HepG2 (cell line): ENCODE measurements at regions not wholly inside any gene's neighbourhood (a gene's known extent, or its start where the extent isn't known, plus 50 kb on each side); places are given as distances from the start of the nearest gene placed in this dataset.

ENCODE experiments used
- ATAC-seq: fragments of 200-7000 bp; cut with Tn5 transposase; 3 replicates; pipeline ENCODE4 v1.9.1; 2020; ENCODE audit warnings: mild to moderate bottlenecking, moderate library complexity
- BruUV-seq: library from RNA; stranded (reverse); fragments of 400-500 nt; replicated peaks from 2 replicates; lab custom pipeline; 2021; lab: Mats Ljungman, UMichigan
- CTCF ChIA-PET: fragments of 300-600 bp; formaldehyde crosslinking; extraction: SDS; loops from one replicate; lab custom pipeline; 2021; ENCODE audit warnings: low total read pairs, inconsistent platforms, low intra/inter-chr PET ratio; lab: Yijun Ruan, JAX
- POLR2A ChIA-PET: fragments of 350-600 bp; sonication (Branson Sonifier 250); formaldehyde crosslinking; loops from one replicate; lab custom pipeline; 2020; ENCODE audit warnings: antibody characterized with exemption, inconsistent platforms; lab: Yijun Ruan, JAX
- DNase-seq: peaks from one replicate; pipeline ENCODE4 v3.0.0-alpha.2; 2015; ENCODE audit warnings: low spot score
- FAIRE-seq: peaks from 3 replicates; lab custom pipeline; 2011; peaks lifted over from hg19 to GRCh38; lab: Jason Lieb, UNC
- H2AFZ ChIP-seq: one replicate; pipeline ENCODE4 v1.6.1; 2011; ENCODE audit warnings: low read length, inconsistent platforms
- H3K27ac ChIP-seq: fragments of 300-600 bp; 3 replicates; pipeline ENCODE4 v1.8.0; 2011; ENCODE audit warnings: mixed run types, mild to moderate bottlenecking, mixed read lengths, low read length, inconsistent platforms; ENCODE audit not compliant: insufficient read depth; ENCODE audit errors: extremely low read length
- H3K27me3 ChIP-seq, 2 experiments: fragments of 200-600 bp in 1 of 2; 2 replicates in 1 of 2; 3 replicates in 1 of 2; pipeline versions ENCODE4 v1.6.0 to v1.8.0; 2011; ENCODE audit warnings: low read length in 2 of 2, mild to moderate bottlenecking in 2 of 2, moderate library complexity in 2 of 2, inconsistent platforms in 1 of 2; ENCODE audit not compliant: insufficient read depth in 2 of 2, control insufficient read depth in 1 of 2
- H3K36me3 ChIP-seq, 2 experiments: fragments of 200-600 bp in 1 of 2; replicated peaks in 1 of 2; 2 replicates in 1 of 2; 3 replicates in 1 of 2; pipeline versions ENCODE4 v1.5.1 to v1.8.0; 2011; ENCODE audit warnings: low read length in 2 of 2, inconsistent platforms in 1 of 2; ENCODE audit not compliant: insufficient read depth in 2 of 2, control insufficient read depth in 1 of 2
- H3K4me1 ChIP-seq: 2 replicates; pipeline ENCODE4 v1.5.1; 2012; ENCODE audit warnings: low read length, inconsistent platforms; ENCODE audit not compliant: insufficient read depth
- H3K4me2 ChIP-seq: 2 replicates; pipeline ENCODE4 v1.6.0; 2011; ENCODE audit warnings: low read depth, low read length, inconsistent platforms
- H3K4me3 ChIP-seq, 3 experiments: fragments of 200-600 bp in 1 of 3; sonication (generic), shearing (Covaris generic) in 1 of 3; replicated peaks in 1 of 3; 2 replicates each; pipeline ENCODE4 v1.5.1; 2011 to 2016; ENCODE audit warnings: low read length in 3 of 3, inconsistent platforms in 2 of 3, low read depth in 2 of 3, mild to moderate bottlenecking in 2 of 3, control low read depth in 1 of 3, mixed read lengths in 1 of 3; ENCODE audit not compliant: insufficient read depth in 1 of 3
- H3K79me2 ChIP-seq: one replicate; pipeline ENCODE4 v1.6.1; 2011; ENCODE audit warnings: low read length, inconsistent platforms; ENCODE audit not compliant: insufficient read depth
- H3K9ac ChIP-seq: 2 replicates; pipeline ENCODE4 v1.6.0; 2011; ENCODE audit warnings: mild to moderate bottlenecking, low read depth, low read length, inconsistent platforms; ENCODE audit not compliant: insufficient read depth
- H3K9me3 ChIP-seq: 2 replicates; pipeline ENCODE4 v1.5.1; 2012; ENCODE audit warnings: mild to moderate bottlenecking, low read length
- H4K20me1 ChIP-seq: 2 replicates; pipeline ENCODE4 v1.6.0; 2011; ENCODE audit warnings: inconsistent platforms, mild to moderate bottlenecking, low read length, moderate library complexity; ENCODE audit not compliant: insufficient read depth
- BCL6 ChIP-seq: IDR thresholded peaks from 2 replicates; pipeline ENCODE4 v1.6.1; 2016; ENCODE audit warnings: missing genetic modification reagents, missing compliant biosample characterization
- EEA1 ChIP-seq: sonication (generic); formaldehyde crosslinking; IDR thresholded peaks from 2 replicates; pipeline ENCODE4 v1.5.1; 2020; ENCODE audit warnings: mild to moderate bottlenecking, missing genetic modification reagents, borderline replicate concordance
- FIP1L1 ChIP-seq: fragments of 200-400 bp; formaldehyde crosslinking; IDR thresholded peaks from 2 replicates; pipeline ENCODE4 v1.6.1; 2018; ENCODE audit warnings: low read depth, mild to moderate bottlenecking, low read length, moderate library complexity, borderline replicate concordance; ENCODE audit not compliant: insufficient read depth
- HDAC1 ChIP-seq: sonication (generic); formaldehyde crosslinking; IDR thresholded peaks from 2 replicates; pipeline ENCODE4 v1.5.1; 2020; ENCODE audit warnings: mild to moderate bottlenecking, missing genetic modification reagents
- ZNF569 ChIP-seq: sonication (generic); formaldehyde crosslinking; IDR thresholded peaks from 2 replicates; pipeline ENCODE4 v1.5.0; 2020; ENCODE audit warnings: mild to moderate bottlenecking, missing genetic modification reagents, moderate library complexity, borderline replicate concordance
- WGBS: methylation state at CpG from one replicate; pipeline ENCODE4 v1.1.6; 2017; ENCODE audit warnings: low lambda C conversion rate; 5-methylcytosine and 5-hydroxymethylcytosine counted together
- in situ Hi-C: cut with HindIII; loops from 2 replicates; pipeline ENCODE4 v1.10.0; 2017; ENCODE audit warnings: low pct_unique_long_range_greater_than_20kb; ENCODE audit not compliant: extremely low pct_ligation_motif_present
- intact Hi-C: fragments of 100-400 bp; cut with micrococcal nuclease; formaldehyde crosslinking; loops from one replicate; pipeline ENCODE4 v1.10.0; 2022; ENCODE audit not compliant: unreplicated experiment
- TF ChIP-seq, protein P1 (sequence below): sonication (generic); formaldehyde crosslinking; IDR thresholded peaks from 2 replicates; pipeline ENCODE4 v1.4.0; 2020; ENCODE audit warnings: mild to moderate bottlenecking, missing genetic modification reagents, borderline replicate concordance

DNA sequence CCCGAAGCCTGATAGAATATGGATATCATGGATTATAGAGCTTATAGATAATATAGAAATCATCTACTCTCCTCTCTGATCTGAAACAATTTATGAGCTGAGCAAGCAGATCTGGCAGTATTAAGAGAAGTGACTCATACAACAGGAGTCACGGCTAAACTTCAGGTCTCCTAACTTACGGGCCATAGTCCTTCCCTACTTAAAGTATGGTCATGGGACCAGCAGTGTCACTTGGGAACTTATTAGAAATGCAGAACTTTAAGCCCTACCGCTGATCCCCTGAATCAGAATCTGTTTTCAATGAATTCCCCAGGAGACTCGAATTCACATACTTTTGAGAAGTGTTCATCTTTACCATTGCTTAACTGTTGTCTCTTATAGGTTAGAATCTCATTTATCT lies 195.7 kb upstream of the FANCL start:
- Histone ChIP-seq H3K4me2 (no peak overlapping the region), H3K79me2 (no peaks in the 10 kb centered on the region), H4K20me1 (no peaks in the 10 kb centered on the region), H3K9ac (no peak overlapping the region), H3K4me1 (no peaks in the 10 kb centered on the region), H2AFZ (no peak overlapping the region), H3K36me3 (no peaks in the 10 kb centered on the region), H3K9me3 (no peaks in the 10 kb centered on the region), H3K27ac (no peak overlapping the region), H3K4me3 (no peak overlapping the region), H3K27me3 (0 out of 5 replicates have a peak, but pooled peaks cover 0 to 1% of the 10 kb centered on the region in 2 experiments)
- 18% methylated on average over 5 of the region's 5 CpGs for WGBS
- no peak for ATAC-seq
- no TSS peak for BruUV-seq
- intact Hi-C loops (no loop called here), in situ Hi-C loops (no loop called here)
- no peak for DNase-seq
- CTCF ChIA-PET: no interaction called here
- no peak for FAIRE-seq
- TF ChIP-seq BCL6: no peak
- TF ChIP-seq FIP1L1: no peak
- no peak for TF ChIP-seq ZNF569 (CRISPR knock-in tag)
- TF ChIP-seq EEA1: no peak
- TF ChIP-seq HDAC1 (CRISPR knock-in tag): no peak
- TF ChIP-seq, protein P1, sequence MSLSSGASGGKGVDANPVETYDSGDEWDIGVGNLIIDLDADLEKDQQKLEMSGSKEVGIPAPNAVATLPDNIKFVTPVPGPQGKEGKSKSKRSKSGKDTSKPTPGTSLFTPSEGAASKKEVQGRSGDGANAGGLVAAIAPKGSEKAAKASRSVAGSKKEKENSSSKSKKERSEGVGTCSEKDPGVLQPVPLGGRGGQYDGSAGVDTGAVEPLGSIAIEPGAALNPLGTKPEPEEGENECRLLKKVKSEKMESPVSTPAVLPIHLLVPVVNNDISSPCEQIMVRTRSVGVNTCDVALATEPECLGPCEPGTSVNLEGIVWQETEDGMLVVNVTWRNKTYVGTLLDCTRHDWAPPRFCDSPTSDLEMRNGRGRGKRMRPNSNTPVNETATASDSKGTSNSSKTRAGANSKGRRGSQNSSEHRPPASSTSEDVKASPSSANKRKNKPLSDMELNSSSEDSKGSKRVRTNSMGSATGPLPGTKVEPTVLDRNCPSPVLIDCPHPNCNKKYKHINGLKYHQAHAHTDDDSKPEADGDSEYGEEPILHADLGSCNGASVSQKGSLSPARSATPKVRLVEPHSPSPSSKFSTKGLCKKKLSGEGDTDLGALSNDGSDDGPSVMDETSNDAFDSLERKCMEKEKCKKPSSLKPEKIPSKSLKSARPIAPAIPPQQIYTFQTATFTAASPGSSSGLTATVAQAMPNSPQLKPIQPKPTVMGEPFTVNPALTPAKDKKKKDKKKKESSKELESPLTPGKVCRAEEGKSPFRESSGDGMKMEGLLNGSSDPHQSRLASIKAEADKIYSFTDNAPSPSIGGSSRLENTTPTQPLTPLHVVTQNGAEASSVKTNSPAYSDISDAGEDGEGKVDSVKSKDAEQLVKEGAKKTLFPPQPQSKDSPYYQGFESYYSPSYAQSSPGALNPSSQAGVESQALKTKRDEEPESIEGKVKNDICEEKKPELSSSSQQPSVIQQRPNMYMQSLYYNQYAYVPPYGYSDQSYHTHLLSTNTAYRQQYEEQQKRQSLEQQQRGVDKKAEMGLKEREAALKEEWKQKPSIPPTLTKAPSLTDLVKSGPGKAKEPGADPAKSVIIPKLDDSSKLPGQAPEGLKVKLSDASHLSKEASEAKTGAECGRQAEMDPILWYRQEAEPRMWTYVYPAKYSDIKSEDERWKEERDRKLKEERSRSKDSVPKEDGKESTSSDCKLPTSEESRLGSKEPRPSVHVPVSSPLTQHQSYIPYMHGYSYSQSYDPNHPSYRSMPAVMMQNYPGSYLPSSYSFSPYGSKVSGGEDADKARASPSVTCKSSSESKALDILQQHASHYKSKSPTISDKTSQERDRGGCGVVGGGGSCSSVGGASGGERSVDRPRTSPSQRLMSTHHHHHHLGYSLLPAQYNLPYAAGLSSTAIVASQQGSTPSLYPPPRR: no peak
- POLR2A ChIA-PET: no interaction called here
